HCT116 (cell line): ENCODE measurements at regions not wholly inside any gene's neighbourhood (a gene's known extent, or its start where the extent isn't known, plus 50 kb on each side); places are given as distances from the start of the nearest gene placed in this dataset.

Experiments used
- ATAC-seq: fragments of 200-7000 bp; cut with Tn5 transposase; 2 replicates; pipeline ENCODE4 v1.9.1; 2020; ENCODE audit warnings: mild to moderate bottlenecking, moderate library complexity
- BruUV-seq: library from RNA; stranded (reverse); fragments of 400-500 nt; replicated peaks from 2 replicates; lab custom pipeline; 2021; lab: Mats Ljungman, UMichigan
- CTCF ChIA-PET: fragments of 300-600 bp; sonication (Branson Sonifier 250); formaldehyde crosslinking; loops from one replicate; lab custom pipeline; 2021; ENCODE audit warnings: antibody characterized with exemption; lab: Charles Lee
- POLR2A ChIA-PET: fragments of 300-600, 350-600 bp; sonication (Branson Sonifier 250); formaldehyde crosslinking; loops from one replicate; lab custom pipeline; 2021; ENCODE audit warnings: antibody characterized with exemption; lab: Charles Lee
- RAD21 ChIA-PET, 2 experiments: fragments of 300-600 bp; sonication (Branson Sonifier 250); formaldehyde crosslinking; loops; one replicate each; lab custom pipeline; 2023; ENCODE audit warnings: low total read pairs in 2 of 2; ENCODE audit not compliant: uncharacterized antibody in 2 of 2, unreplicated experiment in 2 of 2, low non-redundant PET in 1 of 2; lab: Charles Lee
- DNase-seq: peaks from one replicate; pipeline ENCODE4 v3.0.0-alpha.2; 2010; ENCODE audit warnings: low read depth, low spot score
- H2AFZ ChIP-seq: fragments of 200-600 bp; shearing (Covaris generic), sonication (generic); 2 replicates; pipeline ENCODE4 v1.6.1; 2017; ENCODE audit warnings: low read depth, mixed run types, mixed read lengths, antibody characterized with exemption, low read length; ENCODE audit not compliant: poor library complexity, severe bottlenecking
- H3K27ac ChIP-seq: 2 replicates; pipeline ENCODE4 v1.5.1; 2012; ENCODE audit warnings: low read depth, low read length
- H3K27me3 ChIP-seq: fragments of 200-600 bp; sonication (generic); 2 replicates; pipeline ENCODE4 v1.6.1; 2016; ENCODE audit warnings: mixed run types, low read length, mixed read lengths; ENCODE audit not compliant: insufficient read depth
- H3K36me3 ChIP-seq, 2 experiments: fragments of 200-500 bp in 1 of 2; fragments of 200-600 bp in 1 of 2; sonication (Bioruptor generic) in 1 of 2; sonication (generic) in 1 of 2; 2 replicates each; pipeline versions ENCODE4 v1.5.1 to v1.6.1; 2014 to 2016; ENCODE audit warnings: low read length in 2 of 2, inconsistent platforms in 1 of 2, mixed read lengths in 1 of 2, mixed run types in 1 of 2; ENCODE audit not compliant: insufficient read depth in 2 of 2, control insufficient read depth in 1 of 2
- H3K4me1 ChIP-seq, 2 experiments: fragments of 200-600 bp in 1 of 2; sonication (generic) in 1 of 2; 2 replicates each; pipeline versions ENCODE4 v1.5.1 to v1.6.1; 2012 to 2017; ENCODE audit warnings: low read length in 2 of 2, inconsistent platforms in 1 of 2, mild to moderate bottlenecking in 1 of 2, mixed read lengths in 1 of 2, mixed run types in 1 of 2, moderate library complexity in 1 of 2; ENCODE audit not compliant: insufficient read depth in 2 of 2, control insufficient read depth in 1 of 2
- H3K4me2 ChIP-seq: fragments of 200-600 bp; sonication (generic); 2 replicates; pipeline ENCODE4 v1.6.1; 2017; ENCODE audit warnings: mixed run types, low read length, mixed read lengths
- H3K4me3 ChIP-seq, 2 experiments: fragments of 200-600 bp in 1 of 2; sonication (generic) in 1 of 2; replicated peaks in 1 of 2; 2 replicates each; pipeline ENCODE4 v1.5.1; 2011 to 2016; ENCODE audit warnings: low read length in 2 of 2, control low read depth in 1 of 2, low read depth in 1 of 2, mild to moderate bottlenecking in 1 of 2, mixed read lengths in 1 of 2, mixed run types in 1 of 2
- H3K79me2 ChIP-seq: fragments of 200-600 bp; sonication (generic); 2 replicates; pipeline ENCODE4 v1.6.1; 2017; ENCODE audit warnings: mild to moderate bottlenecking, mixed run types, low read length, moderate library complexity, mixed read lengths; ENCODE audit not compliant: insufficient read depth
- H3K9ac ChIP-seq: fragments of 200-600 bp; sonication (generic); 2 replicates; pipeline ENCODE4 v1.6.1; 2016; ENCODE audit warnings: low read length, mixed read lengths
- H3K9me2 ChIP-seq: fragments of 200-600 bp; sonication (generic), shearing (Covaris generic); 2 replicates; pipeline ENCODE4 v1.6.1; 2017; ENCODE audit warnings: mixed run types, mild to moderate bottlenecking, moderate library complexity; ENCODE audit not compliant: insufficient read depth
- H3K9me3 ChIP-seq, 2 experiments: fragments of 200-500 bp in 1 of 2; fragments of 200-600 bp in 1 of 2; sonication (Bioruptor generic) in 1 of 2; sonication (generic) in 1 of 2; 2 replicates each; pipeline ENCODE4 v1.6.1; 2014 to 2017; ENCODE audit warnings: low read length in 2 of 2, mixed read lengths in 2 of 2, inconsistent platforms in 1 of 2, low read depth in 1 of 2, mild to moderate bottlenecking in 1 of 2, mixed run types in 1 of 2, moderate library complexity in 1 of 2; ENCODE audit not compliant: control insufficient read depth in 1 of 2, insufficient read depth in 1 of 2
- H4K20me1 ChIP-seq: fragments of 200-600 bp; sonication (generic), shearing (Covaris generic); 2 replicates; pipeline ENCODE4 v1.6.1; 2017; ENCODE audit warnings: mixed run types, mild to moderate bottlenecking, moderate library complexity; ENCODE audit not compliant: insufficient read depth
- CEBPB ChIP-seq: IDR thresholded peaks from 2 replicates; pipeline ENCODE4 v1.6.1; 2012; ENCODE audit warnings: low read depth
- EGR1 ChIP-seq: IDR thresholded peaks from 2 replicates; pipeline ENCODE4 v1.6.1; 2012; ENCODE audit warnings: low read depth
- EZH2phosphoT487 ChIP-seq: fragments of 200-600 bp; IDR thresholded peaks from 2 replicates; pipeline ENCODE4 v1.6.1; 2018; ENCODE audit warnings: antibody characterized with exemption, borderline replicate concordance
- JUND ChIP-seq: IDR thresholded peaks from 2 replicates; pipeline ENCODE4 v1.6.1; 2012
- POLR2A ChIP-seq: IDR thresholded peaks from 2 replicates; pipeline ENCODE4 v1.7.0; 2011; ENCODE audit warnings: borderline replicate concordance; ENCODE audit not compliant: insufficient read depth, insufficient read length; ENCODE audit errors: extremely low read depth
- POLR2AphosphoS5 ChIP-seq: IDR thresholded peaks from 2 replicates; pipeline ENCODE4 v1.6.1; 2011; ENCODE audit warnings: mild to moderate bottlenecking, low read depth, low read length, moderate library complexity
- SIN3A ChIP-seq: IDR thresholded peaks from 2 replicates; pipeline ENCODE4 v1.6.1; 2012; ENCODE audit warnings: low read depth
- SP1 ChIP-seq: IDR thresholded peaks from 2 replicates; pipeline ENCODE4 v1.6.1; 2012; ENCODE audit warnings: low read depth
- TCF7L2 ChIP-seq: IDR thresholded peaks from 2 replicates; pipeline ENCODE4 v1.7.0; 2011; ENCODE audit warnings: borderline replicate concordance, inconsistent platforms; ENCODE audit not compliant: insufficient read depth, insufficient read length; ENCODE audit errors: extremely low read depth
- YY1 ChIP-seq: IDR thresholded peaks from 2 replicates; pipeline ENCODE4 v1.6.1; 2011; ENCODE audit warnings: low read length, low read depth, moderate library complexity, mild to moderate bottlenecking; ENCODE audit not compliant: insufficient replicate concordance; ENCODE audit errors: extremely low read depth
- ZNF274 ChIP-seq: fragments of 200-500 bp; sonication (Bioruptor generic); IDR thresholded peaks from 2 replicates; pipeline ENCODE4 v1.6.1; 2014; ENCODE audit warnings: mild to moderate bottlenecking, low read depth, low read length, inconsistent platforms
- intact Hi-C: fragments of 100-400 bp; cut with micrococcal nuclease; formaldehyde crosslinking; loops from 2 replicates; pipeline ENCODE4 v1.10.0; 2022
- TF ChIP-seq, protein P1 (sequence below): IDR thresholded peaks from 2 replicates; pipeline ENCODE4 v1.6.1; 2012
- TF ChIP-seq, protein P2 (sequence below): IDR thresholded peaks from 2 replicates; pipeline ENCODE4 v1.6.1; 2011; ENCODE audit warnings: mild to moderate bottlenecking, low read length, moderate library complexity; ENCODE audit not compliant: insufficient replicate concordance; ENCODE audit errors: extremely low read depth

DNA sequence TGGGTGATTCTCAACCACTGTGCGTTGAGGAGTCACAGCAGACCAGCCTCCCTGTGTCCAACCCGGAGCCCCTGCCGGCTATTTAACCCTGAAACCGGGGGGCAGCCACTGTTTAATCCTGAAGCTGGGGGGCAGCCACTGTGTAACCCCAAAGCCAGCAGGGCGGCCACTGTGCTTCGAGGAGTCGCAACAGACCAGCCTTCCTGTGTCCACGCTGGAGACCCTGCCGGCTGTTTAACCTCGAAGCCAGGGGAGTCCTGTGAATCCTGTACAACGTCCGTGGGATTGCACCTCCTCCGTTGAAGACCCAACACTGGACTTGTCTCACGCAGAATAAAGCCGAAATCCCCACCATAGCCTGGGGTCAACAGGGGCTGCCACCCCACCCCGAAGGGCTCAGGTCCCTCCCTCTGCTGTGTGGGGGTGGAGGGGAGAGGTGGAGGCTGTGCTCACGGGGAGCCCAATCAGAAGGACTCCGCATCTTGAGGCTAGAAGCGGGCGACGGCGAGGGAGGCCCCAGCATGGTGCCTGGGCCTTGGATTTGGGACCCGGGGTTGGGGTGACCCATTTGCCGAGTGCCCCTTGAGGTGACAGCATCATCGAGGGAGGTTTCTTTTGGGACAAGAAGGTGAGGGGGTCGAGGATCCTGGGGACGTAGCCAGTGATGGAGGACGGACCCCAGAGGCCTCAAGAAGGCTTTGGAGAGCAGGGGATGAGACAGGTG lies 94.9 kb downstream of the ADRA2C start:
- no peak for DNase-seq

More for the DNA sequence above, 94.9 kb downstream of the ADRA2C start:
- Histone ChIP-seq H4K20me1 (no peaks in the 10 kb centered on the region), H3K79me2 (no peaks in the 10 kb centered on the region), H3K27me3 (peaks cover 31% of the 10 kb centered on the region), H3K4me1 (peaks cover 3 to 10% of the 10 kb centered on the region in 2 experiments; a peak in 2 of 4 replicates), H3K4me3 (no peak overlapping the region), H3K9me3 (no peaks in the 10 kb centered on the region), H3K4me2 (no peak overlapping the region), H2AFZ (no peak overlapping the region), H3K9ac (no peak overlapping the region), H3K9me2 (no peaks in the 10 kb centered on the region), H3K36me3 (no peaks in the 10 kb centered on the region), H3K27ac (no peak overlapping the region)
- ChIA-PET RAD21 (no interaction called here), CTCF (no interaction called here), POLR2A (no interaction called here)
- TF ChIP-seq EZH2phosphoT487 (no peak), POLR2AphosphoS5 (no peak), TCF7L2 (no peak), CEBPB (no peak), SIN3A (no peak), YY1 (no peak), EGR1 (no peak), SP1 (no peak), JUND (no peak), POLR2A (no peak), ZNF274 (no peak)
- TF ChIP-seq, protein P1, sequence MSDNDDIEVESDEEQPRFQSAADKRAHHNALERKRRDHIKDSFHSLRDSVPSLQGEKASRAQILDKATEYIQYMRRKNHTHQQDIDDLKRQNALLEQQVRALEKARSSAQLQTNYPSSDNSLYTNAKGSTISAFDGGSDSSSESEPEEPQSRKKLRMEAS = no peak
- TF ChIP-seq, protein P2, sequence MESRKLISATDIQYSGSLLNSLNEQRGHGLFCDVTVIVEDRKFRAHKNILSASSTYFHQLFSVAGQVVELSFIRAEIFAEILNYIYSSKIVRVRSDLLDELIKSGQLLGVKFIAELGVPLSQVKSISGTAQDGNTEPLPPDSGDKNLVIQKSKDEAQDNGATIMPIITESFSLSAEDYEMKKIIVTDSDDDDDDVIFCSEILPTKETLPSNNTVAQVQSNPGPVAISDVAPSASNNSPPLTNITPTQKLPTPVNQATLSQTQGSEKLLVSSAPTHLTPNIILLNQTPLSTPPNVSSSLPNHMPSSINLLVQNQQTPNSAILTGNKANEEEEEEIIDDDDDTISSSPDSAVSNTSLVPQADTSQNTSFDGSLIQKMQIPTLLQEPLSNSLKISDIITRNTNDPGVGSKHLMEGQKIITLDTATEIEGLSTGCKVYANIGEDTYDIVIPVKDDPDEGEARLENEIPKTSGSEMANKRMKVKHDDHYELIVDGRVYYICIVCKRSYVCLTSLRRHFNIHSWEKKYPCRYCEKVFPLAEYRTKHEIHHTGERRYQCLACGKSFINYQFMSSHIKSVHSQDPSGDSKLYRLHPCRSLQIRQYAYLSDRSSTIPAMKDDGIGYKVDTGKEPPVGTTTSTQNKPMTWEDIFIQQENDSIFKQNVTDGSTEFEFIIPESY = no peak
- intact Hi-C loops = no loop called here
- ATAC-seq = no peak
- no TSS peak for BruUV-seq
